ENCODE measurements at regions not wholly inside any gene's neighbourhood (a gene's known extent, or its start where the extent isn't known, plus 50 kb on each side); places are given as distances from the start of the nearest gene placed in this dataset.

DNA sequence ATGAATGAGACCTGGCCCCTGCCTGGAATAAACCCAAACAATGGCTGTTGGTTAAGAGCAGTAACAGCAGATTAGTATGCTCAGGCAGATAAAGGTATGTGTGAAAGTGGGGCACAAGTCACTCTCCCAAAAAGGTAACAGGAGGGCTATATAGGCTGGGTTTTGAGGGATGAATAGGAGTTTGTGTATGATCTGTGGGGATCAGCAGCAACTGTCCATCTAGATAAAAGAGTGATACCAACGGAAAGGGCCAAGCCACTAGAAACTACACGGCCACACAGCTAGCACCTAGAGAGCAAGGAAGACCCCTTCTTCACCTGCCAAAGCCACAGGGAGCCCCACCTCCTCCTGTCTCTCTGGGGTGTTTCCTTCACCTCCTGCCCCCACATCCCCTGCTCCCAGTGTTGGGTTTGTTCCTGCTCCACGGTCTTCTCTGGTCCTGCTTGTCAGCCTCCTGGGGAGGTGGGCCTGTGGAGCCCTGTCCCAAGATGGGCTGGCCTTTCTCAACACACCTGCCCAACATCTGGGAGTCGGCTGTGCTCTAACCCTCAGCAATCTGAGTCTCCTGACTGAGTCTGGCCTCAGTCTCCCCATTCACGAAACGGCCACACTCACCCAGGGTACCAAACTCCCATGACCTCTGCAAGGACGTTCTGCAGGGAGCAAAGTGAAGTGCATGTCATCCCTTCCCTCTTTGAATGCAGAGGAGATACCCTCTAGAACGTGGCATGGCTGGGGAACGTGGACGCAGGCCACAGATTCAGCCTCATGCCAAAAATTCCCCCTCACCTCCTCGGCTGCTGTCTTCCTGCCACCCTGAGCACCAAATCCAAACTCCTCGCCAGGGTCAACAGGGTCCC is 108.2 kb downstream of the NCOR2 start:
- FAIRE-seq (no peak), DNase-seq (ENCODE audit: low spot score) (no peak)

DNA sequence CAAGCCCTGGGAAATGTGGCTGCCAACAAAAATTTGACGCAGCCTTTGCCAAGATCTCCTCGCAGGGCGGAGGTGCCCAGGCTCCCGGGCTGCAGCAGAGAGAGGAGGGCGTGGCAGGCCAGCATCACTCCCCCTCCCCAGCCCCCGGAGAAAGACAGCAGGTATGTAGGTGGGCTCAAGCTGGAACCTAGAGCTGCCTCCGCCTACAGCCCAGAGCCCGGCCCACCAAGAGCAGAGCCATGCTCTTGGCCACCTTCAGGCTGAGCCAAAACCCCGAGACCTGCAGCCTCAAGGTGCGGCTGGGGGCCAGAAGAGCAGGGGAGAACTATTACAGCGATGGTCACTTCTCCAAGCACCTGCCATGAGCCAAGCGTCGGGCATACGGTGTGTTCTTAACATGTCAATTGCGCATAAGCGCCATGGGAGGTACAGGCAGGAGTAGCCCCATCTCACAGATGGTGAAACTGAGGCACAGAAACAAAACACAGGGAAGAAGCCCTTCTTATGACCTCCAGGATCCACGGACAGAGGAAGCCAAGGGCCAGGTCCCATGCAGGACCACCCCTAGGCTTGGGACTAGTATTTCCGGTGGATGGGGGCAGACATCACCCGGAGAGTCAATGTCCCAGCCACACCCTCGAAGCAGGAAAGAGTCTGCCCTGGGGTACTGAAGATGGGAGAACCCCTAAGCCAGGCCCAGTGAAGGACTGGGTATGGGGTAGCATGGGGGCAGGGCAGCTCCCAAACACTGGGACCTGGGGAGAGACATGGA is 109.0 kb downstream of the NCOR2 start:
- FAIRE-seq, result no peak
- DNase-seq (ENCODE audit: low spot score), result no peak

DNA sequence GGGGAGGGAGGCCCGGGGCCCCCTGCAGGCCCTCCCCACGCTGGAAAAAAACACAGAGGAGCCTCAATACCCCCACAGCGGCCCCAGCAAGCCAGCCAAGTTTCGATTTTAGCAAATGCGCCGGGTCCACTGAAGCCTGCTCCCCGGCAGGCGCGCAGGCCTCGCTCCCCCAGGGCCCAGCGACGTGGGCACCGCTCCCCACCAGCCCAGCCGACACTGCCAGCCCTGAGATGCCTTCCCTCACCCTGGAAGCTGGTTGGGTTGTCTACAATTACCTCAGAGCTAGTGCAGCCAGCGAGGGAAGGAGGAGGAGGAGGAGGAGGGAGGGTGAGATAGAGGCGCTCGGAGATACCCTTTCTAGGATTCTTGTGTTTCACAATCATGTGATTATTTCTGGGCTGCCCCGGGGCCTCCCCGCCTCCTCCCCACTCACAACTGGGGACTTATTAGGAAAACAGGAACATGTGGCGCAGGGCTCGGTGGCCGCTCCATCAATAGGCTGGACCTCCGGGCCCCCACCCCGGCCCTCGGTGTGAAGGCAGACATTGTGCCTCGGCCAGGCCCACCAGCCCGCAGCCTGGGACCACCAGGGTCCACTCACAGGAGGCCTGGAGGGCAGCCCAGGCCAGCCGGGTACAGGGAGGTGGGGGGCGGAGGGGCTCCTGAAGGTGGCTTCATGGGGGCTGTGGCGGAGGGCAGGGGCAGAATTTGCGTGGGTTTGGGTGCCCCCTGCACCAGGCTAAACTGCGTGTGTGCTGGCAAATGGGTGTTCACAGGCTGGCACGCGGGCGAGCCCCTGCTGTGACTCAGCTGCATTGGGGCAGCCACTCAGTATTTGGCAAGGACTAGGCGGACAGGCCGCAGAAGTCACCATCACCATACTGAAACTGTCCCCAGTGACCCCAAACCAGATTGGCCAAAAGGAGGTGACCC is 109.9 kb downstream of the NCOR2 start:
- FAIRE-seq, result no peak
- DNase-seq (ENCODE audit: low spot score), result no peak

DNA sequence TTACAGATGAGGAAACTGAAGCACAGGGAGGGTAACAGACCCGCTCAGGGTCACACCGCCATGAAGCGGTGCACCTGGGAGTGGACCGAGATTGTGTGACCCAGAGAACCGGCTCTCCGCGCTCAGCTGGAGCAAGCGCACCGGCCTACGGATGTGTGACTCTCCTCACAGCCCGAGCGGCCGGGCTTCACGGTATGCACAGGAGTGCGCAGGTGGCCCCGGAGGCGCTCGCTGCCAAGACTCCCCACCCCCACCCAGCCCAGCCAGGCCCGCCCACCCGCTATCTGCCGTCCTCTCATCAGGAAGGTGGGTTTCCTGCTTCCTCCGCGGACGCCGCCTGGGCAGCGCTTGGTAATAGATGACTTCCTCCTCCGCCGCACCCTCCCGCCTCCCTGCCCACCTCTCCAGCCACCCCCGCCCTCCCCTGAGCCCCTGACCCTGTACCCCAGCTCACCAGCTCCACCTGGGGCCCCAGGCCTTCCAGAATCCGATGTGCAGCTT is 110.7 kb downstream of the NCOR2 start:
- FAIRE-seq (no peak), DNase-seq (ENCODE audit: low spot score) (no peak)

DNA sequence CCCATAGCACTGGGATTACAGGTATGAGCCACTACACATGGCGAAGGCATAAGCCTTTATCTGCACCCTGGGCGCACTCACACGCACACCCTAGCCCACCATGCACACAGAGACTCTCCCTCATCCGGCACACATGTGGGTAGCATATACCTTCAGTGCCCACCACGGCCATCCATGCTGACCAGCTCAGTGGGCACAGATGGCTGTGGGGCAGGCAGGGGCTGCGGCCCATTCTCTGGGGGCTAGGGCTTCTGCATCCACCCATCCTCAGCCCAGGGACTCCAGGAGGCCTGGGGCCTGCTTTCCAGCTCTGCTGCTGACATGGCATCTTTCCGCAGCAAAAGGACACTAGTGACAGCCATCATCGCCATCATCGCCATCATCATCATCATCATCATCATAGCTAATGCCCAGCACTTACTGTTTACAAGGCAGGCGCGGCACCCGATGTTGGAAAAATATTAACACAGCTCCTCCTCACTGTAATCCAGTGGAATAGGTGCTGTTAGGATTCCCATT is 111.2 kb downstream of the NCOR2 start:
- no peak for FAIRE-seq
- DNase-seq (ENCODE audit: low spot score), result no peak

DNA sequence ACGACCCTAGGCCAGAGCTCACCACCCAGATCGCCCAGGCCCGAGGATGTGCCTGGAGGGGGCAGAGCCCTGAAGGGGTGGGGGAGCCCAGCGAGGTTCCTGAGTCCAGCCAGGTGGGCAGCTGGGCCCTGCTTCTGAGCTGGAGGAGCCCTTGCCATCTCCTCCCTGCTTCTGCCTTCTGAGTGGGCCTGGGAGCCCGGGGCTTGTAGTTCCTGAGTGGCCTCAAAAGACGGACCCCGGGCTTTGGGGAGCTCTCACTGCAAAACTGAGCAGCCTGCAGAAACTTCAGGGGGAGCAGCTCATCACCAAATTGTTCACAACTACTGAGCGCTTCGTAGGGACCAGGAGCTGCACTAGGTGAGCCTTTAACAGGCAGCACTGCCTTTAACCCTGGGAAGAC is 112.1 kb downstream of the NCOR2 start:
- FAIRE-seq (no peak), DNase-seq (ENCODE audit: low spot score) (no peak)

DNA sequence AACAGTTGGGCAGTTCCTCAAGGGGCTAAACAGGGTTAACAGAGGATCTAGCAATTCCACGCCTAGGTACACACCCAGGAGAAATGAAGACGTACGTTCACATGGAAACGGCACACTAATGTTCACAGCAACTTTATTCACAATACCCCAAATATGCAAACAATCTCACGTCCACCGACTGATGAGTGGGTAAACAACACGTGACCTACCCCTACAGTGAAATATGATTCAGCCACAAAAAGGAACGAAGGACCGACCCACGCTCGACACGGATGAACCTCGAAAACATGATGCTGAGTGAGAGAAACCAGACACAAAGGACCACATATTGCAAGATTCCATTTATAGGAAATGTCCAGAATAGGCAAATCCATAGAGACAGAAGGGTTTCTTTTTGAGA is 112.7 kb downstream of the NCOR2 start:
- DNase-seq (ENCODE audit: low spot score) (no peak), FAIRE-seq (no peak)

DNA sequence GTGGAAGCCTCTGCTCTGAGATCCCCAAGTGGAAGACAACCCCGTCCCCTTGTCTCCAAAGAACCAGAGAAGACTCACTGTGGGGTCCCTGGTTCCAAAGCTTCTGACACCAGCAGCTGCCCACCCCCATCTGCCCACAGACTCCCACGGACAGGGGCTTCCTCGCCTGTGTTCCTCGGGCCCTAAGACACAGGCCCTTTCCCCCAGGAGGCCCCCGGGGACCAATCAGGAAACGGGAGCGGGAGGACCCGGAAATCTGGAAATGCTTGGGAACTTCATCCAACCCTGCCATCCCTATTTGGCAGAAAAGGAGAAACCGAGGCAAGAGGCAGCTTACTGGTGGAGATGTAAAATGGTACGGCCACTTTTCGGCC is 113.1 kb downstream of the NCOR2 start:
- no peak for DNase-seq (ENCODE audit: low spot score)
- no peak for FAIRE-seq

DNA sequence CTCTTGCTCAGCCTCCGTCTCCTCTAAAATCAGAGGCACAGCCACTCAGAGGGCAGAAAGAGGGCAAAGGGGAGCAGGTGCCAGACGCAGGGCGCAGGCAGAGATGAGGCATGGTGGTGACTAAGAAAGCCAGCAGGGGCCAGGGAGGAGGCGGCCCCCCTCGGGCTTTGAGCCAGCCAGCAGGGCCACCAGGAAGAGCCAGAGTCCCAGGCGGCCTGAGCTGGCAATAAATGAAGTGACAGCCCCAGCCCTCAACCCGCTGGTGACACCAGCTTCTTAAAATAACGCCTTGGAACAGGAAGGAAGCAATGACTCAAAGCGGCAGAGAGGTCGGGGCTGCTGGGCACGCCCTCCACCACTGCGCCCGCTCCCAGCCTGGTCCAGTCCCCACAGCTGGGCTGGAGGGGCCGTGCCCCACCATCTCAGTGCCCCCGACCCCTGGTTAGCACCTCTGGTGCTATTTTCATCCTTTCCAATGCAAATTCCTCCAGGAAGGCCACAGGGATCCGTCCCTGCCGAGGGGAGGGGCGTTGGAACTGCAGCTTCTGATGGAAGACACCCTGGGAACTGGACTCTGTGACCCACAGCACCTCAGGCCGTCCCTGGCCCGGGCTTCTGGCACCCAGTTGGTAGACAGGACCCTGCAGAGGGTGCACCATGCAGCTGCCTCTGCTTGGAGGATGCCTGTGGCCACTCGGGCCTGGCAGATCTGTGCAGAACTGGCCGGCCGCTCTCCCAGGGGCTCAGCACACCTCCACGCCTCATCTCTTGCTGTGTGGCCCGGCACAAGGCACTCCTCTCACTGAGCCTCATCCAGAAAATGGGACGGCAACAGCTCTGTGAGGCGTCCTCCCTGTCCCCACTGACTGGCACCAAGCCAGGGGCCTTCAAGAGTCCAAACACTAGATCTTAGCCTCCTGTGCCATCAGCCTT is 113.7 kb downstream of the NCOR2 start:
- FAIRE-seq (peak; percentile 78), DNase-seq (ENCODE audit: low spot score) (peak; percentile 87)

DNA sequence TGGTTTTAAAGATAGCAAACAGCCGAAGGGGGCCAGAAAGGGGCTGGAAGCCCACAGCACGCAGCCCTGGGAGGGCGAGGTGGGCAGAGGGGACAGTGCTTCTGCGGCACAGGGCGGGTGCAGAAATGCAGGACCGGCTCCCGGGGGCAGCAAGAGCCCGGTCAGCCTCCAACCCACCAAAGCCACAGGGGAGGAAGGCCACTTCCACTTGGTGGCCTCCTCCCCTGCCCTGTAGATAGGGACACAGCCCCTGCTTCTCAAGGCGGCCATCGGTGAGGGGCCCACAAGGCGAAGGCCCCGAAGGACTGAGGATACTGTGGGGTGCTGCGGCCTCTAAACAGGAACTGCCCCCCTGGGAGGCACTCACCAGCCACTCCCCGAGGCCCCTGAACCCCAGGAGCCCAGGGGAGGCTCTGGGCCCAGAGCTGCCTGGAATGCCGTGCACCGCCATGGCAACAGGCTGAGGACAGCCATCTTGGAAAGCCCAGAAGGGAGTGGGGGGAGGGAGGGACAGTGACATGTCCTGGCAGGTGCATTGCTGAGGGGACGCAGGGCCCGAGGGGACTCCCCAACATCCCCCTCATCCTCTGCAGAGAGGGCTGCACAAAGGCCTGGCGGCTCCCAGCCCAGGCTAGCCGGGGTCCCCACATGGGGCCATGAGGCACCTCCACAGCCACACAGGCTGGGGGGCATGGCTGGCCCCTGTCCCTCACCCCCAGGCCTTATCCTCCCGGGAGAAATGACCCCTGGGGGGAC is 114.7 kb downstream of the NCOR2 start:
- no peak for FAIRE-seq

DNA sequence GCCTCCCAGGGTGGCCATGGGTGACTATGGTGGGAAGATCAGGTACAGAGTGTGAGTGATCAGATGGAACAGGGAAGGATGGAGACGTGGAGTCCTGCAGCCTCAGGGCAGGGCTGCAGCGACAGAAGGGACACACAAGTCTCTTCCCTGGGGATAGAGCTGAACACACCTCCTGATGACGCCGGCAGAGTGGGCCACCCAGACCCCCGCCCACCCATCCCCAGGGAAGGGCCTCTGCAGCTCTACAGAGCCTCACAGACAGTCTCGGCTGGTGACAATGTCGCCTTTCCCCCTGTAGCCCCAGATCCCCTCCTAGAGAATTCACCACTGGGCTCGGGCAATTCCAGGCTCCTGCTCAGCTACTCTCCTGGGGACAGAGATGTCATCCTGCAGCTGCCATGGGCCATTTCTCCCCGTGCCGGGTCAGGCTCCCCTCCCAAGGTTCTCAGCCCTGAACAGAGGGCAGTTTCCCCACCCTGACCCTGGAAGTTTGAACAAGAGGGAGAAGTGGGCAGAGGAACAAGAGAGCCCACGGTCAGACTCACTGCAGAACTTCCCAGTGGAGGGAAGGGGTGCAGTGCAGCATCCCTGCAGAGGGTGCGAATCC is 115.7 kb downstream of the NCOR2 start:
- DNase-seq (ENCODE audit: low spot score), result peak; percentile 4
- no peak for FAIRE-seq

More for the DNA sequence above, 114.7 kb downstream of the NCOR2 start:
- no peak for DNase-seq (ENCODE audit: low spot score)

DNA sequence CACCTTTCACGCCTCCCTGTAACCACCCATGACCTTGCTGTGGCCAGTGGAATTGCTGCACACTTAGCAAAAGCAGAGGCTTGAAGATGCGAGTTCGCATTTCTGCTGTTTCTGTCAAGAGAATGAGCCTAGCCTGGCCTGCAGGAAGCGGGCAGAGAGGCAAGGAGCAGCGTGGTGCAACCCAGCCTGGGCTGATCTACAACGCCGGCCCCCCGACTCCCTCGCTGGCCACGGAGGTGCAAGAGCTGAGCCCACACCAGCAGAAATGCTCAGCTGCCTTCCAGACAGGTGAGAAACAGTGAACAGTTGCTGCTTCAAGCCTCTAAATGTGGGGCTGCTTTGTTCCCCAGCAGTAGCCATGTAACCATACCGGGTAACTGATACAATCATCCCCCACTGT is 116.4 kb downstream of the NCOR2 start:
- DNase-seq (ENCODE audit: low spot score), result no peak
- FAIRE-seq, result no peak

DNA sequence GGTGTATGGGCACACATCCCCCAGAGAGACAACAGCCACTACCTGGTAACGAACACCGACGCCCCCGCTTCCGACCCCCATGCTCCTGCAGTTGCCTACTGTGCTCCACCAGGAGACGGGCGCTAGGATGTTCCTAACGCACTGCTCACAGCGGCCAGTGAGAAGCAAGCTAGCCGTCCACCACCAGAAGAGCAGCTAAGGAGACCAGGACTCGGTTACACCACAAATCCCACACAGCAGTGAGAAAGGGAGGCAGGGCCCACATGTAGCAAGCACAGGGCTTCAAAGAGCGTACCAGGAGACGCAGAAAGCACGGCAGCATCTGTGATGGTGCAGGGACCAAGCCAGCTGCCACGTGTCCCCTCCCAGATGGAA is 117.0 kb downstream of the NCOR2 start:
- DNase-seq (ENCODE audit: low spot score) (no peak), FAIRE-seq (no peak)

DNA sequence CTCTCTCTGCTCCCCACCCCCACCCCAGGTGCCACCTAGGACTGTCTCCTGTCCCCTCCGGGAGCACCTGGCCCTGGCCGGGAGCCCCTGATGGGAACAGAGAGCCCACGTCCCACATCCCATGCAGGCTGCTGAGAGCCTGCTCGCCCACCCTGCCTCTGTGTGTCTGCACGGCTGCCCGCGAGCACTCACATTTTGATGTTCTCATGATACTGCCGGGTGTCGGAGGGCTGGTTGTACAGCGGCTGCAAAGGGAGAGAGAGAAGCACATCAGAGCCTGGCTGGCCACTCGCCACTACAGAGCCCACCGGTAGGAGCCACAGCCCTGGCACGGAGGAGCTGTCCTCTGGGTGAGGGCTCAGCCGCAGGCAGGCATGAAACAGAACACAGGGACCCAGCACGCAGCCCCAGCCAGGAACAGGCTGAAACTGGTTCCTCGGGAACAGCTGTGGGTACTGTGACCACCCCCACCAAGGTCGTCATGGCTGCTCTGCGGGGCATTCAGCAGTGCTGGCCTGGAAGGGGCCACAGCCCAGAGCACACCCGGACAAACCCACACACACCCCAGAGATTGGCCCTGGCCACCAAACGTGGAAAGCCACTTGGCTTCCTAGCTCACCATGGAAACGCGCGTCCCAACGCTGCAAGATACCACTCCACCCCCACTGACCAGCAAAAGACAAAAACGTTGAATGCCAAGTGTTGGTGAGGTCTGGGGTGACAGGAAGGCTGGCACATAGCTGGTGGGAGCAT is 117.6 kb downstream of the NCOR2 start:
- FAIRE-seq, result no peak

DNA sequence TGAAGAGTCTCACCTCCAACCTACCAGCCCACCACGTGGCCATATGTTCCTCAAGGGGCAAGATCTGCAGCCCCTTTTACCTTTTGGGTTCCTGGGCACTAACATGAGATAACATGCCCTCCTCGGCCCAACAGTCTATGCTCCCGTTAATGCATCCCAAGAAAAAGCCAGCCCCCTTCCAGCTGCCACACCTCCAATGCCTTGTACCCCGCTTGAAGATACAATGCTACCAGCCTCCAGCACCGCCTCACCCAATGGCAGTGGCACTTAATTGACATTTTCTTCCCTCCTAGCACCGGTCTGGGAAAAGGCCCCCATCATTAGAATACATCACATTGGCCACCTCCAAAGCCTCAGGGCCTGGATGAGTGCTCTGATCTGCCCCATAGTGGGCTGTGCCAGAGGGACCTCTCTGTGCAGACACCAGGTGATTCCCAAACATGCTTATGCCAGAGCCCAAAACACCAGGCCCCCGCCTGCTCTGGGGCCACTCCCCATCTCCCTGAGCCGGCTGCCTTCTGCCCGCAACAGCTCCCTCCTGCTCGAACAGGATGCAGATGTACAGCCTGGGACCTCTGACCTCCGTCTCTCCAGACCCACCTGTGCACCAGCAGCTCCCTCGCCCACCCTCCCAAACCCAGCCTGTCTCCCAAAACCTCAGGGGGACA is 118.3 kb downstream of the NCOR2 start:
- DNase-seq (ENCODE audit: low spot score), result no peak
- FAIRE-seq, result no peak

More for the DNA sequence above, 117.6 kb downstream of the NCOR2 start:
- DNase-seq (ENCODE audit: low spot score), result no peak

DNA sequence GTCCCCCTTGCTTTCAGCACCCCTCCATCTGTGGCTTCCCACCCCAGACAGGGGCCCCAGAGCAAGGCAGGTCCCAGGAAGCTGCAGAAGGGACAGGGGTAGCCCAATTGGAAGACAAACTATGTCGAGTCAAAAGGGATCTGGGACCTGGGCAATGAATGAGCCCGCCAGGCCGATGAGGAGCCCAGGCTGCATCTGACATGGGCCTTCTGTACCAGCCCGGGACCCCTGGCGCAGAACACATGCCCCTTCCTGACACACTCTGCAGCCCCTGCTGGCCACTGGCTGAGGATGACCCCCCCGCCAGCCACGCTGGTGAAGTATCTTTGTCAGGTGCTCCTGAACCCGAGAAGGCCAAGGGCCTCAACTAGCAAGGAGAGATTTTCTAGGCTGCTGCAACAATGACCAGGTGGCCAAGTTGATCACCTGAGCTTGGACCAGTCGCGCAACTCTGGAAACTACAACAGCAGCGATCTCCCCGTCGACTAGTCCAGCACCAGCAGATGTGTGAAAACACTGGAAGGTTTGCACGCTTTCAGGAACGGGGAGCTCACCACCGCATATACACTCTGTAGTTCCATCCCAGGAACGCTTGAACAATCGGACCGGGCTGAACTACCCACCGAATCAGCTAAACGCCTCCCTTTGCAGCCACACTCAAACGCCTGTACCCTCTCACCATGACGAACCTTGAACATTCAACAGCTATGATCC is 119.0 kb downstream of the NCOR2 start:
- DNase-seq (ENCODE audit: low spot score), result no peak
- FAIRE-seq, result no peak

DNA sequence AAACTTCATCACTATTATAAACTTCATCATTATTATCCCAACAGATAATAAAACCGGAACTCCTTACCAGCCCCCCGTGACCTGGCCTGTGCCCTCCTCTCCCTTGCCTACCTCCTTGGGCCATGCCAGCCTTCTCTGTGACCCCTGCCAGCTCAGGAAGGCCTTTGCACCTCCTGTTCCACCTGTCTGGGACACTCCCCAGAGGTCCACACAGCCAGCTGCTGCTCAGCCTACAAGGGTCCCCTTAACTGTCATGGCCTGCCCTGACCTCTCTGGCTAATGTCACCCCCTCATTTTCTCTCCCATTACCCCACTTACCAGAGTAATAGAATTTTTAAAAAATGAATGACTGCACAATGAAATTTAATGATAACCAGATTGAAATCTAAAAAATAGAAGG is 121.0 kb downstream of the NCOR2 start:
- DNase-seq (ENCODE audit: low spot score), result no peak
- FAIRE-seq, result no peak

Data from RCC 7860 (cell line).